Endodermal cell (in vitro differentiated cells): ENCODE measurements at regions not wholly inside any gene's neighbourhood (a gene's known extent, or its start where the extent isn't known, plus 50 kb on each side); places are given as distances from the start of the nearest gene placed in this dataset.

ENCODE experiments used
- DNase-seq: peaks from one replicate; pipeline ENCODE4 v3.0.0-alpha.2; 2017
- H3K27ac ChIP-seq: 2 replicates; pipeline ENCODE4 v1.5.1; 2013; ENCODE audit warnings: mild to moderate bottlenecking, low read depth, low read length, moderate library complexity
- H3K27me3 ChIP-seq: 2 replicates; pipeline ENCODE4 v1.6.1; 2013; ENCODE audit warnings: mild to moderate bottlenecking, low read length, moderate library complexity; ENCODE audit not compliant: insufficient read depth, control insufficient read depth, poor library complexity, severe bottlenecking
- H3K36me3 ChIP-seq: 2 replicates; pipeline ENCODE4 v1.7.0; 2013; ENCODE audit warnings: mild to moderate bottlenecking, low read length, moderate library complexity; ENCODE audit not compliant: control insufficient read depth, insufficient read depth
- H3K4me1 ChIP-seq: one replicate; pipeline ENCODE4 v1.7.0; 2013; ENCODE audit warnings: low read length; ENCODE audit not compliant: control insufficient read depth, insufficient read depth
- H3K4me3 ChIP-seq: 2 replicates; pipeline ENCODE4 v1.5.1; 2013; ENCODE audit warnings: mild to moderate bottlenecking, low read length, moderate library complexity
- H3K9ac ChIP-seq: 2 replicates; pipeline ENCODE4 v1.6.1; 2013; ENCODE audit warnings: mild to moderate bottlenecking, low read length, moderate library complexity; ENCODE audit not compliant: poor library complexity, severe bottlenecking; ENCODE audit errors: extremely low read depth
- H3K9me3 ChIP-seq: 2 replicates; pipeline ENCODE4 v1.6.1; 2013; ENCODE audit warnings: mild to moderate bottlenecking, low read length, moderate library complexity; ENCODE audit not compliant: control insufficient read depth
- H3K27ac Mint-ChIP-seq: 2 replicates; pipeline ENCODE4 v1.8.0; 2020; ENCODE audit warnings: mixed read lengths
- H3K27me3 Mint-ChIP-seq: 2 replicates; pipeline ENCODE4 v1.8.0; 2021; ENCODE audit warnings: mild to moderate bottlenecking, mixed read lengths; ENCODE audit not compliant: insufficient read depth
- H3K36me3 Mint-ChIP-seq: 2 replicates; pipeline ENCODE4 v1.8.0; 2020; ENCODE audit warnings: low read depth, mixed read lengths
- H3K4me1 Mint-ChIP-seq: 2 replicates; pipeline ENCODE4 v1.8.0; 2020; ENCODE audit warnings: mixed read lengths
- H3K4me3 Mint-ChIP-seq: 2 replicates; pipeline ENCODE4 v1.8.0; 2020; ENCODE audit warnings: mild to moderate bottlenecking, moderate library complexity, mixed read lengths
- H3K9me3 Mint-ChIP-seq: 2 replicates; pipeline ENCODE4 v1.8.0; 2020; ENCODE audit warnings: mild to moderate bottlenecking, mixed read lengths
- CTCF ChIP-seq: fragments of 200-600 bp; sonication (generic); conservative IDR thresholded peaks from 2 replicates; pipeline ENCODE4 v1.5.0; 2021; ENCODE audit warnings: antibody characterized with exemption, mild to moderate bottlenecking
- WGBS, 2 experiments: methylation state at CpG; one replicate each; pipeline versions ENCODE4 v1.1.5 to v1.1.7; 2013; ENCODE audit warnings: missing lambda C conversion rate in 2 of 2, mixed read lengths in 1 of 2; ENCODE audit not compliant: insufficient coverage in 1 of 2, insufficient read length in 1 of 2; 5-methylcytosine and 5-hydroxymethylcytosine counted together

- no peak overlapping the region for H3K4me3 Mint-ChIP-seq
- TF ChIP-seq CTCF: no peak
- H3K36me3 Mint-ChIP-seq: no peaks in the 10 kb centered on the region
- H3K27me3 Mint-ChIP-seq: no peaks in the 10 kb centered on the region
- Histone ChIP-seq H3K4me3 (no peak overlapping the region), H3K4me1 (no peaks in the 10 kb centered on the region), H3K27ac (peak overlapping the region; percentile 26), H3K9me3 (no peaks in the 10 kb centered on the region), H3K36me3 (no peaks in the 10 kb centered on the region), H3K27me3 (no peaks in the 10 kb centered on the region), H3K9ac (no peak overlapping the region)
- H3K4me1 Mint-ChIP-seq: no peaks in the 10 kb centered on the region
- 88 to 100% methylated on average over 4 to 6 of the region's 7 CpGs for WGBS, 2 experiments
- no peak for DNase-seq
- H3K27ac Mint-ChIP-seq: no peak overlapping the region
- no peaks in the 10 kb centered on the region for H3K9me3 Mint-ChIP-seq
Measured at GRCh38 chr5:93088592-93089389, 492.2 kb downstream of the NR2F1-AS1 start.

GRCh38 chr5:93087326-93087725 lies 493.7 kb downstream of the NR2F1-AS1 start:
- no peak overlapping the region for H3K27ac Mint-ChIP-seq
- no peak for TF ChIP-seq CTCF
- Histone ChIP-seq H3K9ac (no peak overlapping the region), H3K4me3 (no peak overlapping the region), H3K4me1 (no peaks in the 10 kb centered on the region), H3K36me3 (no peaks in the 10 kb centered on the region), H3K27ac (no peak overlapping the region), H3K9me3 (no peaks in the 10 kb centered on the region), H3K27me3 (no peaks in the 10 kb centered on the region)
- H3K4me3 Mint-ChIP-seq: no peak overlapping the region
- no peaks in the 10 kb centered on the region for H3K27me3 Mint-ChIP-seq
- no peaks in the 10 kb centered on the region for H3K4me1 Mint-ChIP-seq
- no peaks in the 10 kb centered on the region for H3K9me3 Mint-ChIP-seq
- no peaks in the 10 kb centered on the region for H3K36me3 Mint-ChIP-seq
- DNase-seq: no peak
- WGBS, 2 experiments: 89% methylated on average over 3 of the region's 3 CpGs; no CpG with 5 or more reads in 1 of the 2 experiments

GRCh38 chr5:93082981-93083380 lies 498.0 kb downstream of the NR2F1-AS1 start:
- Mint-ChIP-seq H3K4me1 (no peaks in the 10 kb centered on the region), H3K9me3 (no peaks in the 10 kb centered on the region), H3K4me3 (no peak overlapping the region), H3K27me3 (no peaks in the 10 kb centered on the region), H3K27ac (no peak overlapping the region), H3K36me3 (no peaks in the 10 kb centered on the region)
- 80 to 93% methylated on average over 1 to 2 of the region's 2 CpGs for WGBS, 2 experiments
- Histone ChIP-seq H3K4me3 (no peak overlapping the region), H3K9me3 (no peaks in the 10 kb centered on the region), H3K36me3 (no peaks in the 10 kb centered on the region), H3K4me1 (no peaks in the 10 kb centered on the region), H3K27me3 (no peaks in the 10 kb centered on the region), H3K27ac (no peak overlapping the region), H3K9ac (no peak overlapping the region)
- no peak for TF ChIP-seq CTCF
- no peak for DNase-seq
